Fibroblast of mammary gland (primary cell): ENCODE measurements at regions not wholly inside any gene's neighbourhood (a gene's known extent, or its start where the extent isn't known, plus 50 kb on each side); places are given as distances from the start of the nearest gene placed in this dataset.

Experiments used
- DNase-seq: peaks from one replicate; pipeline ENCODE4 v3.0.0-alpha.2; 2010; ENCODE audit warnings: low read depth
- H3K4me3 ChIP-seq: 2 replicates; pipeline ENCODE4 v1.5.1; 2011; ENCODE audit warnings: low read depth, mild to moderate bottlenecking, low read length, moderate library complexity; ENCODE audit not compliant: control insufficient read depth
- TF ChIP-seq, protein P1 (sequence below): conservative IDR thresholded peaks from 2 replicates; pipeline ENCODE4 v1.5.1; 2011; ENCODE audit warnings: low read depth, low read length, inconsistent platforms; ENCODE audit not compliant: control insufficient read depth, insufficient read depth

DNA sequence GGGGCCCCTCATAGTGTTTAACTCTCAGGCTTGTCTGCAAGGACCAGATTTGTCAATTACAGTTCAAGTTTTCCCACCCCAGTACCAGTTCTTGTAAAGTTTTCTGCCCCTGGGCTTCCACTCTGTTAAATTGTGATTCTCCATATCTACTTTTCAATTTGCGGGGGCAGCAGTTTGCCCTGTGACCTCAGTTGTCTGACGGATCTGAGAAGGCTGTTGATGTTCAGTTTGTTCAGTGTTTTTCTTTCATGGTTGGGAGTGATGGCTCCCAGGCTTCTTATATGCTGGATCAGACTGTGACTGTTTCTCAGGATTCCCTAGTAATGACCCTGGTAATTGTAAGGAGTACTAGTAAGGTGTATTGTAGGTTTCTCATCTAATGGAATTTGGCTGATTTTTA is 101.0 kb upstream of the GGTLC1 start:
- no peak for DNase-seq
- TF ChIP-seq, protein P1, sequence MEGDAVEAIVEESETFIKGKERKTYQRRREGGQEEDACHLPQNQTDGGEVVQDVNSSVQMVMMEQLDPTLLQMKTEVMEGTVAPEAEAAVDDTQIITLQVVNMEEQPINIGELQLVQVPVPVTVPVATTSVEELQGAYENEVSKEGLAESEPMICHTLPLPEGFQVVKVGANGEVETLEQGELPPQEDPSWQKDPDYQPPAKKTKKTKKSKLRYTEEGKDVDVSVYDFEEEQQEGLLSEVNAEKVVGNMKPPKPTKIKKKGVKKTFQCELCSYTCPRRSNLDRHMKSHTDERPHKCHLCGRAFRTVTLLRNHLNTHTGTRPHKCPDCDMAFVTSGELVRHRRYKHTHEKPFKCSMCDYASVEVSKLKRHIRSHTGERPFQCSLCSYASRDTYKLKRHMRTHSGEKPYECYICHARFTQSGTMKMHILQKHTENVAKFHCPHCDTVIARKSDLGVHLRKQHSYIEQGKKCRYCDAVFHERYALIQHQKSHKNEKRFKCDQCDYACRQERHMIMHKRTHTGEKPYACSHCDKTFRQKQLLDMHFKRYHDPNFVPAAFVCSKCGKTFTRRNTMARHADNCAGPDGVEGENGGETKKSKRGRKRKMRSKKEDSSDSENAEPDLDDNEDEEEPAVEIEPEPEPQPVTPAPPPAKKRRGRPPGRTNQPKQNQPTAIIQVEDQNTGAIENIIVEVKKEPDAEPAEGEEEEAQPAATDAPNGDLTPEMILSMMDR = no peak

DNA sequence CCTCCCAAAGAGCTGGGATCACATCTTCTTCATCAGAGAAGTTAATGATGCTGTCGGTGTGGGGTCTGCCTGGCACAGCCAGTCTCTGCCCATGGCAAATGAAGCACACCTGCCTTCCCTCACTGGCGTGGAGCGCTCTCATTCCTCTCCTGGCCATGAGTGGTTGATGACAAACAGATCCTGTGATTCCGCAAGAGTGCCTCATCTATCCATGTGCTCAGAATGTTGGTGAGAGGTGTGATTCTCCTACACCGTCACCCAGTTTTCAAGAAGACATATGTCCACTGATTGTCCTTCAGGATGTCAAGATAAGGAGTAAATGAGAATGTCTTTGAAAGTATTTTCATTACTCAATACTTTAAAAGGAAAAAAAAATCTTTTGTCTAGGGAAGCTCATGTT is 97.5 kb upstream of the GGTLC1 start:
- TF ChIP-seq, protein P1 = no peak
- H3K4me3 ChIP-seq = no peak overlapping the region
- DNase-seq = no peak

More for the DNA sequence above, 101.0 kb upstream of the GGTLC1 start:
- H3K4me3 ChIP-seq = no peak overlapping the region

DNA sequence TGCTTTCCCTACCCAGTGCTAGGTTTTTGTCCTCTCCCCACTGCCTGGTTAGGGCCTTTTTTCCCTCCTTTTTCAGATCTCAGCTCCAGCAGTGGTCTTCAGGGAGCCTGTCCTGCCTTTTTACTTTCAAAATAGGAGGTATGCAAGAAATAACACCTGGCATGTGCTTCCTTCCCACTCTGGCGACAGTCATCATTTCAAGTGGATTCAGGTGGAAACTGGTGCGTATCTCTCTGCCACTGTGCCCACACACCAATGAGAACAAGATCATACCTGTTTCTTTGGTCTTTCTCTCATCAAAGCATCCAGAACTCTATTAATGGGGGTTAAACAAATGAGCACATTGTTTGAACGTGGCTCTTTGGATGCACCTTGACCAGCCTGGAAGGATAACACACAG is 95.7 kb upstream of the GGTLC1 start:
- no peak overlapping the region for H3K4me3 ChIP-seq
- DNase-seq = no peak
- TF ChIP-seq, protein P1 = no peak

DNA sequence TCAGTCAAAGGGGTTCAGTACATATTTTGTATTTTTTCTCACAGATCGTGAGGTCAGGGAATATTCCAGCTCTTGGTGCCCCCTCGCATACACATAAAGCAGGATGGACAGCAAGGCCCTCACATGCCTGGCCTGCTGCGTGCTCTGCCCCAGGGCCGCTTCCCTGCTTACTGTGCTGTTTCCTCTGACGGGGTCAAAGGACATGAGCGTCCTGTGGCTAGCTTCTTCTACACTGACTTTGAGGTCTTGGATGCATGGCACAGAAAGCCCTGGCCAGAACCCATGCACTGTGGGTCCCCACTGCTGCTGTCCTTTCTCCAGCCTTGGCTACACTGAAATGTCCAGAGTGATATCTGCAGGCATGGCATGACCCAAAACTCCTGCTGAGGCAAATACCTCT is 92.5 kb upstream of the GGTLC1 start:
- TF ChIP-seq, protein P1 = no peak
- no peak overlapping the region for H3K4me3 ChIP-seq
- DNase-seq = no peak

DNA sequence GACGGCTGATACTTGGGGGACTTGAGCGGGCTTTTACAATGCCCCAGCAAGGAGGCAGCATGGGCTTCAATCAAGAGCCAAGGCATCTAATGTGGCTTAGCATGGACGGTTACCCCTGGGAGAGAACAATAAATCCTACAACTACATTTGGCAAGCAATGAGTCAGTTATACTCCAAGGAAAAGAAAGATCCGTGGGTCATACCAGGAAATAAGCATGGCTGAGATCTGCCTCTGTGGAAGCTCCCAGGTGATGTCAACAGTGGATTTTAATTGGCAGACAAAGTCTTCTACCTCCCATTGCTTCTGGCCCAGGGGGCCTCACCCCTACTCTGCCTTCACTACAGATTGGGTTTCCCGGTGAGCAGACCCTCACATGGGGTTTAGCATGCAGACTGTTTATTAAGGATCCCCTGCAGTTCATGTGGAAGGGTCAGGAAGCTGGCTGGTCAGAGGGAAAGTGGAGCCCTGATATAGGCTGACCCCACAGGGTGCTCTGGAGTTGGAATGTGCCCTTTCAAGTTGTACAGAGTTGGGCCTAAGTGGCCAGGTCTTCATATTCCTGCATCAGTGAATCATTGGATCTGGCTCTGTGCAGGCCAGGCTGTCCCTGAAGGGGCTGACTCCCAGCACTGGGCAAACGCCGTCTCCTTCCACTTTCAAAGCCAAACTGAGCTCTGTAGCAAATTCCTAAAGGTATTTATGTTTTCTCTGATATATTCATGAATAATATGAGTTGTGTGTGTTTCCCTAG is 91.3 kb upstream of the GGTLC1 start:
- no peak for DNase-seq
- no peak overlapping the region for H3K4me3 ChIP-seq
- TF ChIP-seq, protein P1 = no peak

DNA sequence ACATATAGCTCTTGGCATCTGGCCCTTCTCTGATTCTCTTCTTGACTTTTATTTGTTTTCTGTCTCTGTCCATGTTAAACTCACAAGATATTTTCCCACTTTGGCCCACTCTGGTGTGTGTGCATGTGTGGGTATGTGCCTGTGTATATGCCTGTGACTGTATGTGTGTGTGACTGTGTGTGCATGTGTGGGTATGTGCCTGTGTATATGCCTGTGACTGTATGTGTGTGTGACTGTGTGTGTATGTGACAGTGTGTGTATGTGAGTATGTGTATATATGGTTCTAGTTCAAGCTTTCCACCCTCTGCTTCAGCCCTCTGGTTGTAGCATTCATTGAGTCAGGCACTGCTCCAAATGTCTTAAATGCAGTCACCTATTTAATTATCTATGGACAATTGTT is 88.6 kb upstream of the GGTLC1 start:
- DNase-seq = no peak
- TF ChIP-seq, protein P1 = no peak
- no peak overlapping the region for H3K4me3 ChIP-seq
